Stimulated activated naive CD4-positive, alpha-beta T cell (primary cell): ENCODE measurements at regions not wholly inside any gene's neighbourhood (a gene's known extent, or its start where the extent isn't known, plus 50 kb on each side); places are given as distances from the start of the nearest gene placed in this dataset.

Experiments used
- DNase-seq, 6 experiments: peaks; one replicate each; lab custom pipeline; 2025; lab: John Stamatoyannopoulos, UW

DNA sequence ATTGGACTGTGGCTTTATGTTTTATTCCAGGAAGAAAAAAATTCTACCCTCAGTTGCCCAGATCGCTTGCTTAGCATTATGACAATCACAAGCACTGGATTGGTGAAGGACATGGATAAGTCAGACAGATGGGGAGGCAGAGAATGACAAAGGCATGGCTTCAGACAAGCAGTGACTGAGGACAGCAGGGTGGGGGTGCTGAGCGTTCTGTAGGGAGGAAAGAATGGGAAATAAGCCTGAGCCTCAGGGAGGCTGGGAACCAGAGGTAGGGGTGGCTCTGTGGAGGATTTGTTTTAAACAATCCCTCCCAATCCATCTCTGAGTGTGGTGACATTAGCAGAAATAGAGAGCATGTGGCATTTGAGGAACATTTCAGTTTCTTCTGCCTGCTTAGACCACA lies 896.9 kb downstream of the CCSER2 start:
- no peak for DNase-seq

DNA sequence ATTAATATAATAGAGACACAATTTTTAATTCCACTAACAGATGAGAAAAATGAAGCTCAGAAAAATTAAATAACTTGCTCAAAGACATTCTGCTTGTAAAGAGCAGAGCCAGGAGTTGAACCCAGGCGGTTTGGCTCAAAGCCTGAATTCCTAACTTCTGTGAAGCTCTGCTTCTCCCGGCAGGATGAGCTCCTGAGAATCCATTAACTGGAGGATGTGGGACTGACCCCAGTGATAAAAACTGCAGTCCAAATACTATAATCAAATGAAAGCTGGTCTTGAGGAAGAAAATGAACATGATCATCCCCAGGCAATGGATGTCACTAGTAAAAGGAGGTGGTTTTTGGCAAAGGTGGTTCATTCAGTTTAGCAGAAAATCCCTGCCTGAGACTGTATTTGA lies 898.2 kb downstream of the CCSER2 start:
- DNase-seq, result no peak

- no peak for DNase-seq
Measured at GRCh38 chr10:85228726-85229125, 900.3 kb downstream of the CCSER2 start.

DNA sequence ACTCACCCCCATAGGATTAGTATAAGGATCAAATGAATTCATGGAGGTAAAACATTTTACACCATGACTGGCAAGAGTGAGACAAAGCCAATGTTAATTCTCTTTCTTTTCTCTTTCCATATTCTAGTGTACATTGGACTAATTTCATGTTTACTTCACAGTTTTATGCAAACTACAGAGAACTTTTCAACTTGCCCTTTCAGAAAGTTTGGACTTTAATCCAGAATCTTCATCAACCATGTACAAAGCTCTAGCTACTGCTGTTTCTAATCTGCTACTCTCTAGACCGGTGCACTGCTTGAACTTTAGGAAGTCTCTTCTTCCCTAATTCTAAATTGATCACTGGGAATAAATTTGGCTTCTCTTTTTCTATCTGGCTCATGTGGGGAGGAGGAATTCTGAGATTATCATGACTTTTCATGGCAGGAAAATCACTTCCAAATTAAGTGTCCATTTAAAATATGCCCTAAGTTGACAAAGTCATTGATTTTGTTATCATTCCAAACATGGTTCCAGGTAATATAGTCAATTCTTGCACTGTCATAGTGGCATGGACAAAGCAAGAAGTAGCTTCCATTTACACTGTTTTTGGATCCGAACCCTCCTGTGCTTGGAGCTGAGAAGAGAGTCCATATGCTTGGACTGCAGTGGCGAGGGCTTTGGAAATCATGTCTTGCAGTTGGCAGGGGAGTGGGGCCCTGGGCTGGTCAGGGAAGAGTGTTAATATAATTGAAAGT lies 903.3 kb downstream of the CCSER2 start:
- no peak for DNase-seq

DNA sequence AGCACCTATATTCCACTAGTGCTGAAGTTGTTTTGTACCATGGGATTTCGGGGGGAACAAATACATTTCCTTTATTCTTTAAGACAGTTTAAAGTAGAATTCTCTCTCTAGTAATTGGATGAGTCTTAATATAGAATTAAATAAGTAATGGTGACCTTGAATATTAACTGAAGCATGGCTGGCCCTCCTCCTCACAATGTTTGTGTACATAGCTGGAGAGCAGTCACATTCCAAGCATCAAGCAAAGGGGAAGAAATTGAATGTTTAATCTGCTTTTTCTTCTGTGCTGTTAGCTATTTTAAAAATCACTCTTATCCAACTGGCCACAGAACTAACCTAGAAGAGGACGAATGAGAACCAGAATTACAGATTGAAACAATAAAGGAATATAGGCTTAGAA lies 906.9 kb downstream of the CCSER2 start:
- no peak for DNase-seq

DNA sequence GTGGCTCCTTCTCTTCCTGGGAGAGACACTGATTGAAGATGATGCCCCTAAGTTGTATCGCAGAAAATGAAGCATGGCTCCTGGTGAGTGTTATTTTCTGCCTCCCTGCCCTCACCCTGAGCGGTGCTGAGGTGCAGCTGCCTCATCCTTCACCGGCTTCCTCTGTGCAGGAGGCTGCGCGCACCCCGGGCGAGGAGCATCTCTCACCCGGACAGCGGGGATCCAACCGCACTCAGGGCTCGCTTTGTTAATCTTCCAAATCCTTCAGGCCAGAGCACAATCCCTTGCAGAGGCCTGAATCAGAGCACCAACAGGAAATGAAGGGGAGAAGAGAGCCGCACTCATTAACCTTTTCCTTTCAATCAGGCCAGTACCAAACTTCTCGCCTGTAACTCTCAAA lies 910.3 kb downstream of the CCSER2 start:
- DNase-seq, result no peak

DNA sequence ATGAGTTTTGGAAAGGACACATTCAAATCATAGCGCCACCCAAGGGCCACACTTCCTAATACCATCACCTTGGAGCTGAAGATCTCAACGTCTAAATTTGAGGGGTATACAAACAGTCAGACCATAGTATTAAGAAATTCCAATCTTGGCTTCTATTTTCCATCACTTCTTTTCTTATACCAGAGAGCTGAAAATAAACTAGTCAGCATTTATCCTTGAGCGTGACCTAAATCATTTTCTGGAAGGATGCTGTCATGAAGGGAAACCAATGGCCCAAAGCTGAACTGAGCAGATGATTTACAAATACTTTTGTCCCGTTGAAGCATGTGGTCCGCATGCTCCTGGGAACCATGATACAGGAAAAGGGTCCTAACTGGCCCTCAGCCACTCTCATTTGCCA lies 921.9 kb downstream of the CCSER2 start:
- DNase-seq, result no peak

- no peak for DNase-seq
Measured at GRCh38 chr10:85256481-85256880, 928.1 kb downstream of the CCSER2 start.

GRCh38 chr10:85259908-85260307 lies 931.5 kb downstream of the CCSER2 start:
- no peak for DNase-seq

- DNase-seq, result no peak
Measured at GRCh38 chr10:85262992-85263391, 934.6 kb downstream of the CCSER2 start.

- DNase-seq, result no peak
Measured at GRCh38 chr10:85265121-85265520, 936.7 kb downstream of the CCSER2 start.

DNA sequence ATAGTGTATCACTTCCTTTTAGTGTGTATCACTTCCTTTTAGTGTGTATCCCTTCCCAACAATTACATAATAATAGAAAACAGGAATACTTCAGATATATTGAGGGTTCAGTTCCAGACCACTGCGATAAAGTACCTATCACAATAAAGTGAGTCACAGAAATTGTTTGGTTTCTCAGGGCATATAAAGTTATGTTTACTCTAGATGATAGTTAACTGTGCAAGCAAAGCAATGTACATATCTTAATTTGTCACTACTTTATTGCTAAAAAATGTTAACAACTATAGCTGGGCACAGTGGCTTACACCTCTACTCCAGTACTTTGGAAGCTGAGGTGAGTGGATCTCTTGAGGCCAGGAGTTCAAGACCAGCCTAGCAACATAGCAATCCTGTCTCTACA lies 938.4 kb downstream of the CCSER2 start:
- no peak for DNase-seq

- no peak for DNase-seq
Measured at GRCh38 chr10:85280014-85280413, 951.6 kb downstream of the CCSER2 start.

DNA sequence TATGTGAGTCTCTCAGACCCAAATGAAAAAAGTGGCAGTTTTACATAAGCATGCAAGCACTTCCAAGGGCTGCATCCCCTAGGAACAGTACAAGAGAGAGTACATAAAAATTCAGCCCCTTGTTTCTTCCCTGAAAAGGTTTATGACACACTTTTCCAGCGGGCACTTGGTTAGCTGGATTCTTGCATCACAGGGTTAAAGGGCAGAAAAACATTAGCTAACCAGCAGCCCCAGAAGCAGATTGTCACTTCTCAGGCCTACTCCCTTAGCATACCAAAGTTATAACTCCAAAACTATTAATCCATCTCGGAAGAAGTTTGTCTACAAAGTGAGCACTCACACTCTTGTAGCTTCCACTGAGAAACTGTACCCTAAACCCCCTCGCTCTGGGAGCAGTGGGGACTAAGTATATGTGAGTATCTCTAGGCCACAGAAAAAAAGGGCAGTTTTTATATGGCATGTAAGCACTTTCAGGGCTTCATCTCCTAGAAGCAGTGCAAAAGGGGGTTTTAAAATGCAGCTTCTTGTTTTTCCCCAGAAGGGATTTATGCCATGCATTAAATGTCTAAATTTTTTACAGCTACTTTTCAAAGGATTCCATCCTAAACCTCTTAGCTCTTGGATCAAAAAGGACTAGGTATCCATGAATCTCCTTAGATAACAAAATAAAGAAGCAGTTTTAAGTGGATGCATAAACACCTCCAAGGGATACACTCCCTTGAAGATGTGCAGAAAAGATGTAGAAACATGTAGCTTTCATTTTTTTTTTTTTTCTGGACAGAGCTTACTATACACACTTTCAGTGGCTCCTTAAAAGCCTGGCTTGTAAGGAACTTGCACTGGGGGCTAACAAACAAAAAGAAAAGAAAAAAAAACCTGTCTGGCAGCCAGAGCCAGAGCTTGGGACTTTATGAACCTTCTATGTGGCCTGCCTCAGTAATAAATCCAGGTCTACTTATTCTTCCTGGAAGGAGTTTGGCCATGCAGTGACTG lies 956.7 kb downstream of the CCSER2 start:
- no peak for DNase-seq

GRCh38 chr10:85293483-85293882 lies 965.1 kb downstream of the CCSER2 start:
- DNase-seq, result no peak

DNA sequence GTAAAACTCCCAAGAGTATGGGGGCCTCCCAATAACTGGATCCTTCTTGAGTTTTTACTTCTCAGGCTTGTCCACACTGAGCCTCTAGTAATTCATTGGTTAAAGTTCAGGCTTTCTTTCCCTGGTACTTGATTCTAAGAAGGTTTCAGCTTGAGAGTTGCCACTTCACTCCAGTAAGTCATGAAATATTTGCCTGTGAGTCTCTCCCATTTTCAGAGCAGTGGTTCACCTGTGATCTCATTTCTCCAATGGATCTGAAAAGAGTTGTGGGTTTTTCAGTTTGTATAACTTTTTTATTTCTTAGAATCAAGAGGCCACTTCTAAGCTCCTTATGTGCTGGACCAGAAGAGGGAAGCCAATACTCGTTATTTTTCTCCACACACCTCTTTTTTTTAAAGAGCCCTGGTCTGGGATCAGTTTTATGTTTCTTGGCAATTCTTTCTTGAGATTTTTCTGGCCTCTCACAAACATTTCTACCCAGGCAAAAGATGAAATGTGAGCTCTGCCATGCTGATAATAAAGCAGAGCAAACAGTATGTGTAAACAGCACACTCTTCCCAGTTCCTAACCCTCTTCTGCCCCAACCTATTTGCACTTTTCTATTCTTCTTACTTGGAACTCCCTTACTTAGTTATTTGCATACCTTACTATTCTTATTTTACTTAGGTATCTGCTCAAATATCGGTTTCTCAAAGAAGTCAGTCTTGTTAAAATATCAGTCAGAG lies 983.4 kb downstream of the CCSER2 start:
- no peak for DNase-seq

DNA sequence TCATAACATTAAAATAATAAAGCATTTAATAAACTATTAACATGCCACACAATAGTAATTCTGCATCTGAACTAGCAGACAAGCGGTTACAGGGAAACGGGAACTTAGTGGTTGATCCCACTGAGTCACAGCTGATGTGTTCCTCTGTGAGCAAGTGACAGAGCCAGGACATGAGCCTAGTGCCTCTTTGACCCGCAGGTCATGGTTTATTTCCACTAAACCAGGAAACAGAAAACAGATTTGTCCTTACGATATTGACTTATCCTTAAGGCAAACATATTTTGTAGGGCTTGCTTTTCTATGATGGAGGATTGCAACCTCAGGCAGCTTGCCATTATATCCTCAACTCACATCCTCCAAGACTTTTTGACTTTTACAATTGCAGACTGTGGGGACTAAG lies 987.3 kb downstream of the CCSER2 start:
- no peak for DNase-seq

GRCh38 chr10:85316276-85316675 lies 987.9 kb downstream of the CCSER2 start:
- DNase-seq, result no peak

DNA sequence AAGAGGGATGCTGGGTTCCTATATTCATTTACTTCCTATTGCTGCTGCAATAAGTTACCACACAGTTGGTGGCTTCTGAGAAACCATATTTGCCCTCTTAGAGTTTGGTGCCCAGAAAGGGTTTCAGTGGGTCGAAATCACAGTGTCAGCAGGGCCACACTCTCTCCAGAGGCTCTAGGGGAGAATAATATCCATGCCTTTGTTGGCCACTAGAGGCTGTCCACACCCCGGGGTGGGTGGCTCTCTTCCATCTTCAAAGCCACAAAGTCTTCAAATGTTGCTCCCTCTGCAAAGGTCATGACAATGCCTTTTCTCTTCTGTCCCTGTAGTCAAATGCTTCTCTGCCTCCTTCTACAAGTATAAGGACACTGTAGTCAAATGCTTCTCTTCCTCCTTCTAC lies 989.4 kb downstream of the CCSER2 start:
- DNase-seq, result no peak

GRCh38 chr10:85318809-85319807 lies 990.7 kb downstream of the CCSER2 start:
- no peak for DNase-seq

- DNase-seq, result no peak
Measured at GRCh38 chr10:85319826-85320225, 991.4 kb downstream of the CCSER2 start.
